PC-9 (cell line): ENCODE measurements at regions not wholly inside any gene's neighbourhood (a gene's known extent, or its start where the extent isn't known, plus 50 kb on each side); places are given as distances from the start of the nearest gene placed in this dataset.
"Not testable (repeated sequence)": the region's sequence is repeated elsewhere in the genome, so short reads cannot be mapped to it uniquely, and the experiment has no call there.

ENCODE experiments used
- BruUV-seq: library from RNA; stranded (reverse); fragments of 400-500 nt; replicated peaks from 2 replicates; lab custom pipeline; 2021; lab: Mats Ljungman, UMichigan
- CTCF ChIA-PET: fragments of 300-600 bp; sonication (Branson Sonifier 250); formaldehyde crosslinking; loops from one replicate; lab custom pipeline; 2022; ENCODE audit warnings: antibody characterized with exemption; lab: Charles Lee
- POLR2A ChIA-PET: fragments of 300-600 bp; sonication (Branson Sonifier 250); formaldehyde crosslinking; loops from one replicate; lab custom pipeline; 2022; ENCODE audit warnings: antibody characterized with exemption; ENCODE audit not compliant: unreplicated experiment; lab: Charles Lee
- DNase-seq, 2 experiments: peaks; one replicate each; pipeline versions ENCODE4 v3.0.0 to v3.0.0-alpha.2; 2015 to 2022; ENCODE audit warnings: mixed read lengths in 1 of 2
- H2AFZ ChIP-seq: fragments of 200-600 bp; sonication (generic); 2 replicates; pipeline ENCODE4 v1.8.1; 2017; ENCODE audit warnings: antibody characterized with exemption
- H3F3A ChIP-seq: fragments of 200-600 bp; sonication (generic); 2 replicates; pipeline ENCODE4 v1.8.1; 2017; ENCODE audit warnings: antibody characterized with exemption, mild to moderate bottlenecking, low read depth; ENCODE audit not compliant: insufficient read depth
- H3K27ac ChIP-seq: fragments of 200-600 bp; sonication (generic); 2 replicates; pipeline ENCODE4 v1.6.1; 2016; ENCODE audit warnings: mixed run types
- H3K27me3 ChIP-seq: fragments of 200-600 bp; sonication (generic); 2 replicates; pipeline ENCODE4 v1.6.1; 2016; ENCODE audit warnings: low read depth, mixed run types; ENCODE audit not compliant: insufficient read depth
- H3K36me3 ChIP-seq: fragments of 200-600 bp; sonication (generic); 2 replicates; pipeline ENCODE4 v1.6.1; 2016; ENCODE audit warnings: low read depth, mixed run types
- H3K4me1 ChIP-seq: fragments of 200-600 bp; sonication (generic); replicated peaks from 2 replicates; pipeline ENCODE4 v1.6.1; 2016; ENCODE audit warnings: mixed run types; ENCODE audit not compliant: insufficient read depth
- H3K4me2 ChIP-seq: fragments of 200-600 bp; sonication (generic); 2 replicates; pipeline ENCODE4 v1.6.1; 2017; ENCODE audit warnings: mixed run types
- H3K4me3 ChIP-seq: fragments of 200-600 bp; sonication (generic); 2 replicates; pipeline ENCODE4 v1.6.1; 2016; ENCODE audit warnings: mixed run types
- H3K79me2 ChIP-seq: fragments of 200-600 bp; sonication (generic); 2 replicates; pipeline ENCODE4 v1.6.1; 2017; ENCODE audit warnings: low read depth, mixed run types
- H3K9me2 ChIP-seq: fragments of 200-600 bp; sonication (generic); 2 replicates; pipeline ENCODE4 v1.8.1; 2017; ENCODE audit warnings: mild to moderate bottlenecking; ENCODE audit not compliant: insufficient read depth
- H3K9me3 ChIP-seq: fragments of 200-600 bp; sonication (generic); 2 replicates; pipeline ENCODE4 v1.8.1; 2016; ENCODE audit warnings: low read depth; ENCODE audit not compliant: insufficient read depth
- H4K20me1 ChIP-seq: fragments of 200-600 bp; sonication (generic); 2 replicates; pipeline ENCODE4 v1.8.1; 2017; ENCODE audit not compliant: insufficient read depth
- EZH2 ChIP-seq: fragments of 200-600 bp; sonication (generic); IDR thresholded peaks from 2 replicates; pipeline ENCODE4 v1.8.0; 2017; ENCODE audit warnings: antibody characterized with exemption, low read depth
- intact Hi-C: fragments of 100-400 bp; cut with micrococcal nuclease; formaldehyde crosslinking; loops from one replicate; pipeline ENCODE4 v1.10.0; 2022; ENCODE audit not compliant: unreplicated experiment
- TF ChIP-seq, protein P1 (sequence below): fragments of 200-600 bp; sonication (generic); conservative IDR thresholded peaks from 2 replicates; pipeline ENCODE4 v1.6.1; 2017; ENCODE audit warnings: mixed run types, antibody characterized with exemption, mild to moderate bottlenecking, moderate library complexity

DNA sequence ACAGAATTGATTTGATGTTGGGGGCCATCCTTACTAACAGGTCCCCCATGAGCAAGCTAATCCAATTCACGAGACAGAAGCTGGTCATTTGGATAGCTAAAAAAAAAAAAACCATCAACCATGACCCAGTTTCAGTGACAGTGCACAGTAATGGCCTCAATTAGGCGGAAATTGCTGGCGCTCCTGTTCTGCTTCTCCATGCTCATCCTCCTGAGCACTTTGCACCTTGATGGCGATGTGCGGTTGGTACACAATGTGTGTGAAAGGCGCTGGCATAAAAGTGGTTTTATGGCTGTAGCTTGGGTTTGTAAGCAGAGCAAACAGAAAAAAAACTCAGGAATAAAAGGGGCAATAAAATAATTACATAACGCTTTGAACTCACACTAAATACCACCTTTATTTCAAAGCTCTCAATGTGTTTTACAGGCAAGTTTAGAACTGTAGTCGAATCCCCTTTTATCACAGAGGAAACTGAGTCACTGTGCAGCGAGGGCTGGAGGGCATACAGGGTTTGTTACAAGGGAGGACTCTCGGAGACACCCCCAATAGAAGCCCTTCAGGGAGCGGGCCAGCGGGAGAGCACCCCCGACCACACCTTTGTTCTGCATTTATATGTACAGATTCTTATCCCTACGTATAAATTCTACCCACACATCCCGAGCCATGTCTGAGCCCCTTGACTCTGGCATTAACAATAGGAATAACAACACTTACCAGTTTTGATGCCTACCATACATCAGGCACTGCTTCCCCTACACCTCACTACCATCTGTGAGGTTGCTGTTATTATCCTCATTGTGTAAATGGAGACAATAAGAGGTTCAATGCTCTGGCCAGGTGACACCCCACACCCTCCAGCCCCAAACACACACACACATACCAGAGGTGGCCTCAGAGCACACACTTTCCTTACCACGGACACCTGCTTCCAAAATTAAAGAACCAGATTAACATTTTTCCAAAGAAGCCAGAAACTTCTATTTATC is 213.5 kb upstream of the IRF2BP2 start:
- CTCF ChIA-PET = no interaction called here
- no peaks in the 10 kb centered on the region for H3K4me1 ChIP-seq
- BruUV-seq = no TSS peak
- intact Hi-C loops = no loop called here
- H2AFZ ChIP-seq = no peak overlapping the region
- POLR2A ChIA-PET = no interaction called here
- H3F3A ChIP-seq = peaks cover 7% of the 10 kb centered on the region; the same call in 1 of the 2 replicates
- H3K4me2 ChIP-seq = no peak overlapping the region
- H3K4me3 ChIP-seq = no peak overlapping the region
- H4K20me1 ChIP-seq = no peaks in the 10 kb centered on the region
- DNase-seq = no peak
- no peaks in the 10 kb centered on the region for H3K79me2 ChIP-seq
- 0 out of 2 replicates have a peak, but pooled peaks cover 2% of the 10 kb centered on the region for H3K9me3 ChIP-seq
- no peak overlapping the region for H3K27ac ChIP-seq
- H3K27me3 ChIP-seq = no peaks in the 10 kb centered on the region
- no peaks in the 10 kb centered on the region for H3K36me3 ChIP-seq
- no peaks in the 10 kb centered on the region; the same call in 1 of the 2 replicates for H3K9me2 ChIP-seq
- no peak for TF ChIP-seq EZH2
- TF ChIP-seq, protein P1, sequence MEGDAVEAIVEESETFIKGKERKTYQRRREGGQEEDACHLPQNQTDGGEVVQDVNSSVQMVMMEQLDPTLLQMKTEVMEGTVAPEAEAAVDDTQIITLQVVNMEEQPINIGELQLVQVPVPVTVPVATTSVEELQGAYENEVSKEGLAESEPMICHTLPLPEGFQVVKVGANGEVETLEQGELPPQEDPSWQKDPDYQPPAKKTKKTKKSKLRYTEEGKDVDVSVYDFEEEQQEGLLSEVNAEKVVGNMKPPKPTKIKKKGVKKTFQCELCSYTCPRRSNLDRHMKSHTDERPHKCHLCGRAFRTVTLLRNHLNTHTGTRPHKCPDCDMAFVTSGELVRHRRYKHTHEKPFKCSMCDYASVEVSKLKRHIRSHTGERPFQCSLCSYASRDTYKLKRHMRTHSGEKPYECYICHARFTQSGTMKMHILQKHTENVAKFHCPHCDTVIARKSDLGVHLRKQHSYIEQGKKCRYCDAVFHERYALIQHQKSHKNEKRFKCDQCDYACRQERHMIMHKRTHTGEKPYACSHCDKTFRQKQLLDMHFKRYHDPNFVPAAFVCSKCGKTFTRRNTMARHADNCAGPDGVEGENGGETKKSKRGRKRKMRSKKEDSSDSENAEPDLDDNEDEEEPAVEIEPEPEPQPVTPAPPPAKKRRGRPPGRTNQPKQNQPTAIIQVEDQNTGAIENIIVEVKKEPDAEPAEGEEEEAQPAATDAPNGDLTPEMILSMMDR = no peak

DNA sequence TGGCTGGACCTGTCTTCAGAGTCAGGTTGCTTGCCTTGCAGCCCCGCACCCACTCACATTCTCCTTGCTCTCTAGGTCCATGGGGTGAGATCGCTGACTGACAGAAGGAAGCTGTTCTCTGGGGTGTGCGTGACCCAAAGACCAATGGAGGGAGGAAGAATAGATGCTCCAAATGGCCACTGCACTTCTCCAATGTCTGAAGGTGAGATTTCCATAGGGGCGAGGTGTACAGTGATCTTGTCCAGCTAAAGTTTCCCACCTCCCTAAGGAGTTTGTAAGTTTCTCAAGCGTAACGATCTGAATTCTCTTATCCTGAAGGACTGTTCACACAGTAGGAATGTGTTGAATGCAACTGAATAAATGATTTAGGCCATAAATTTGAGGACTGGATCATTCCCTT is 211.9 kb upstream of the IRF2BP2 start:
- no peaks in the 10 kb centered on the region for H3K36me3 ChIP-seq
- TF ChIP-seq, protein P1 = no peak
- TF ChIP-seq EZH2 = no peak
- no peaks in the 10 kb centered on the region for H3K9me3 ChIP-seq
- no peaks in the 10 kb centered on the region for H3K79me2 ChIP-seq
- H3K27me3 ChIP-seq = no peaks in the 10 kb centered on the region
- no peak overlapping the region for H3K4me2 ChIP-seq
- H4K20me1 ChIP-seq = no peaks in the 10 kb centered on the region
- DNase-seq = no peak
- no peak overlapping the region for H3K27ac ChIP-seq
- intact Hi-C loops = no loop called here
- CTCF ChIA-PET = no interaction called here
- BruUV-seq = no TSS peak
- H3K4me3 ChIP-seq = no peak overlapping the region
- no peaks in the 10 kb centered on the region for H3K9me2 ChIP-seq
- POLR2A ChIA-PET = interaction anchor here (0.6 kb wide), 1 partner anchor 136 kb away, joined by 7 read pairs; no protein-coding TSS in a partner anchor
- peaks cover 7% of the 10 kb centered on the region; the same call in 1 of the 2 replicates for H3F3A ChIP-seq
- no peaks in the 10 kb centered on the region for H3K4me1 ChIP-seq
- no peak overlapping the region for H2AFZ ChIP-seq

DNA sequence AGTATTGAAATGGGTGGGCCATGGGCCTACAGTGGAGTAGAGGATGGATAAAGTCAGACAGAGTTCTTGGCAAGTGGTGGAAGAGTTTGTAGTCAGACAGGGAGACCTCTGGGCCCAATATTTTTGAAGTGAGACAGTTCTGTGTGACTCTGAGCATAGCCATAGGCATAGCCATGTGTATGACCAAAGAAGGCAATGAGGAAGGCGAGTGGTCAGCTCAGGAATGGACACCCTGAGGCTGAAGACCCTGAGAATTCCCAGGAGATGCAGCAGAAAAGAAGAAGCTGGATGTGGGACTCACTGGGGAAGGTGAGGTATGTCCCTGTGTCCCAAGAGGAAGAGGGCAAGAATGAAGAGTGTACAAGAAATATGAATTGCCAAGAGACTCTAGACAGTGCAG is 210.6 kb upstream of the IRF2BP2 start:
- CTCF ChIA-PET = no interaction called here
- Histone ChIP-seq H3K27me3 (no peaks in the 10 kb centered on the region), H3K79me2 (no peaks in the 10 kb centered on the region), H3K4me2 (no peak overlapping the region), H3K4me1 (no peaks in the 10 kb centered on the region), H4K20me1 (no peaks in the 10 kb centered on the region), H3K27ac (no peak overlapping the region), H3K9me2 (no peaks in the 10 kb centered on the region), H3K36me3 (no peaks in the 10 kb centered on the region), H3F3A (peaks cover 7% of the 10 kb centered on the region; the same call in 1 of the 2 replicates), H2AFZ (no peak overlapping the region), H3K9me3 (no peaks in the 10 kb centered on the region), H3K4me3 (no peak overlapping the region)
- TF ChIP-seq, protein P1 = no peak
- TF ChIP-seq EZH2 = no peak
- no TSS peak for BruUV-seq
- DNase-seq = no peak
- POLR2A ChIA-PET = no interaction called here
- intact Hi-C loops = no loop called here

DNA sequence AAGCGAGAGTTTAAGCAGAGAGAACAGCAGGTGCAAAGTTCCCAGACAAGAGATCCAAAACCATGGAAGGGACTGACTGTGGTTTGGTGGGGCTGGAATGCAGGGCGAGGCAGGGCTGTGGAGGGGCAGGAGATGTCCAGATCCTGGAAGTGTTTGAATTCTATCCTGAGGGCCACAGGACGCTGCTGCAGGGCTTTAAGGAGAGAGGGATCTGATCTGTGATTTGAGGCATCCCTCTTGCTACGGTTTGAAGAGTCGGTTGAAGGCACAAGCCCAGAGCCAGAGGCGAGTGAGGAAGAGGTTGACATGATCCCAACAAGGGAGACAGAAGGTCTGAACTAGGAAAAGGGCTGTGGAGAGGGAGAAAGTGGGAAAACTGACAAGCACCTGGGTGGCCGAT is 209.9 kb upstream of the IRF2BP2 start:
- H2AFZ ChIP-seq, H3K27ac ChIP-seq, intact Hi-C loops, H4K20me1 ChIP-seq, H3K79me2 ChIP-seq, H3K4me1 ChIP-seq, DNase-seq, CTCF ChIA-PET, POLR2A ChIA-PET, H3K27me3 ChIP-seq, H3F3A ChIP-seq, H3K36me3 ChIP-seq, BruUV-seq, H3K9me2 ChIP-seq, H3K9me3 ChIP-seq, H3K4me3 ChIP-seq, H3K4me2 ChIP-seq: not testable (repeated sequence)

DNA sequence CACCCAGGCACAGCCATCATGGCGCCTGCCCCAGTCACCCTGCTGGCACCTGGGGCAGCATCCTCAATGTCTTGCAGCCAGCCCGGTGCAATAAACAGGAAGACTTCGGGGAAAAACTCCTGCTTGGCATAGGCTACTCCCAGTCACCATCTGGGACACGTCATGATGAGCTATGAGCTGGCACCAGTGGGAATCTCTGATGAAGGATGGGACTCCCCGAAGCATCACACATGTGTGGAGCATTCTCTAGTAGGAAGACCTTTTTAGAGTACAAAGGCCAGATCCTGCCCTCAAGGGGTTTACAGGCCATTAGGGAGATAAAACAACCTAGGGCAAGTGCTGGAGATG is 208.0 kb upstream of the IRF2BP2 start:
- H2AFZ ChIP-seq, H3F3A ChIP-seq, H3K9me3 ChIP-seq, H3K27me3 ChIP-seq, H3K4me3 ChIP-seq, BruUV-seq, H3K4me1 ChIP-seq, H3K27ac ChIP-seq, H3K36me3 ChIP-seq, H3K79me2 ChIP-seq, POLR2A ChIA-PET, CTCF ChIA-PET, H3K9me2 ChIP-seq, H3K4me2 ChIP-seq, DNase-seq, H4K20me1 ChIP-seq, intact Hi-C loops: not testable (repeated sequence)
